SK-N-SH (cell line): ENCODE measurements at regions not wholly inside any gene's neighbourhood (a gene's known extent, or its start where the extent isn't known, plus 50 kb on each side); places are given as distances from the start of the nearest gene placed in this dataset.
A peak's percentile ranks its signal among the peaks of the same experiment; 100 is the strongest.
"Not testable (repeated sequence)": the region's sequence is repeated elsewhere in the genome, so short reads cannot be mapped to it uniquely, and the experiment has no call there.

Experiments used
- CTCF ChIA-PET: fragments of 300-600, 350-600 bp; formaldehyde crosslinking; extraction: SDS; loops from one replicate; lab custom pipeline; 2021; lab: Yijun Ruan, JAX
- POLR2A ChIA-PET: fragments of 350-600 bp; sonication (Branson Sonifier 250); formaldehyde crosslinking; extraction: SDS; loops from one replicate; lab custom pipeline; 2020; ENCODE audit warnings: antibody characterized with exemption, inconsistent platforms; lab: Yijun Ruan, JAX
- DNase-seq: peaks from one replicate; pipeline ENCODE4 v3.0.0; 2012
- H2AFZ ChIP-seq: fragments of 200-600 bp; sonication (generic); 2 replicates; pipeline ENCODE4 v1.8.1; 2016; ENCODE audit warnings: antibody characterized with exemption, mild to moderate bottlenecking, low read depth
- H3F3A ChIP-seq: fragments of 200-600 bp; sonication (generic); replicated peaks from 2 replicates; pipeline ENCODE3; 2016; ENCODE audit warnings: antibody characterized with exemption, mild to moderate bottlenecking; ENCODE audit not compliant: insufficient read depth
- H3K27ac ChIP-seq, 2 experiments: fragments of 200-500 bp in 1 of 2; fragments of 200-600 bp in 1 of 2; sonication (Bioruptor generic) in 1 of 2; sonication (generic), shearing (Covaris generic) in 1 of 2; 2 replicates each; pipeline versions ENCODE4 v1.5.1 to v1.6.1; 2014 to 2016; ENCODE audit warnings: low read depth in 2 of 2, inconsistent platforms in 1 of 2, low read length in 1 of 2, mild to moderate bottlenecking in 1 of 2, mixed read lengths in 1 of 2
- H3K27me3 ChIP-seq: fragments of 200-600 bp; sonication (generic), shearing (Covaris generic); 2 replicates; pipeline ENCODE4 v1.6.1; 2016; ENCODE audit warnings: mixed run types; ENCODE audit not compliant: insufficient read depth
- H3K36me3 ChIP-seq, 2 experiments: fragments of 200-500 bp in 1 of 2; fragments of 200-600 bp in 1 of 2; sonication (Bioruptor generic) in 1 of 2; sonication (generic) in 1 of 2; replicated peaks in 1 of 2; 2 replicates each; pipeline versions ENCODE3 to v1.5.1; 2014 to 2016; ENCODE audit warnings: low read length in 1 of 2, mild to moderate bottlenecking in 1 of 2; ENCODE audit not compliant: insufficient read depth in 2 of 2, control insufficient read depth in 1 of 2
- H3K4me1 ChIP-seq, 2 experiments: fragments of 200-500 bp in 1 of 2; fragments of 200-600 bp in 1 of 2; sonication (Bioruptor generic) in 1 of 2; sonication (generic), shearing (Covaris generic) in 1 of 2; 2 replicates each; pipeline versions ENCODE4 v1.5.1 to v1.6.1; 2014 to 2016; ENCODE audit warnings: low read depth in 1 of 2, low read length in 1 of 2, mixed run types in 1 of 2; ENCODE audit not compliant: insufficient read depth in 2 of 2, control insufficient read depth in 1 of 2
- H3K4me2 ChIP-seq: fragments of 200-600 bp; sonication (generic), shearing (Covaris generic); 2 replicates; pipeline ENCODE4 v1.6.1; 2017; ENCODE audit warnings: mixed run types
- H3K4me3 ChIP-seq, 2 experiments: fragments of 200-500 bp in 1 of 2; fragments of 200-600 bp in 1 of 2; sonication (Bioruptor generic) in 1 of 2; sonication (generic), shearing (Covaris generic) in 1 of 2; 2 replicates each; pipeline versions ENCODE4 v1.5.1 to v1.8.1; 2014 to 2016; ENCODE audit warnings: low read depth in 2 of 2, inconsistent platforms in 1 of 2, low read length in 1 of 2, mild to moderate bottlenecking in 1 of 2, mixed read lengths in 1 of 2, moderate library complexity in 1 of 2
- H3K79me2 ChIP-seq: fragments of 200-600 bp; sonication (generic); 2 replicates; pipeline ENCODE4 v1.8.1; 2017; ENCODE audit warnings: mild to moderate bottlenecking; ENCODE audit not compliant: insufficient read depth
- H3K9ac ChIP-seq: fragments of 200-600 bp; sonication (generic); 2 replicates; pipeline ENCODE4 v1.6.1; 2017; ENCODE audit warnings: mixed run types
- H3K9me2 ChIP-seq: fragments of 200-600 bp; sonication (generic); 2 replicates; pipeline ENCODE4 v1.6.1; 2017; ENCODE audit warnings: mixed run types
- H3K9me3 ChIP-seq: fragments of 200-600 bp; sonication (generic); 2 replicates; pipeline ENCODE4 v1.6.1; 2017; ENCODE audit warnings: mixed run types, mild to moderate bottlenecking, moderate library complexity
- H4K20me1 ChIP-seq: fragments of 200-600 bp; sonication (generic); 2 replicates; pipeline ENCODE4 v1.6.1; 2017; ENCODE audit warnings: mild to moderate bottlenecking, mixed run types; ENCODE audit not compliant: insufficient read depth
- EP300 ChIP-seq, 2 experiments: IDR thresholded peaks; 2 replicates each; pipeline versions ENCODE4 v1.4.0 to v1.6.1; 2012; ENCODE audit warnings: borderline replicate concordance in 1 of 2, low read depth in 1 of 2, low read length in 1 of 2
- EZH2phosphoT487 ChIP-seq: fragments of 200-600 bp; sonication (generic); IDR thresholded peaks from 2 replicates; pipeline ENCODE4 v1.6.1; 2017; ENCODE audit warnings: low read depth, mixed run types, mild to moderate bottlenecking, antibody characterized with exemption, moderate library complexity, borderline replicate concordance
- FOXJ3 ChIP-seq: sonication (generic); formaldehyde crosslinking; IDR thresholded peaks from 2 replicates; pipeline ENCODE4 v1.5.1; 2020; ENCODE audit warnings: mild to moderate bottlenecking, missing genetic modification reagents
- FOXM1 ChIP-seq: IDR thresholded peaks from 2 replicates; pipeline ENCODE4 v1.4.0; 2012; ENCODE audit warnings: low read depth, mild to moderate bottlenecking
- JUND ChIP-seq: IDR thresholded peaks from 2 replicates; pipeline ENCODE4 v1.4.0; 2012
- MEF2A ChIP-seq: IDR thresholded peaks from 2 replicates; pipeline ENCODE4 v1.4.0; 2012; ENCODE audit warnings: low read depth, borderline replicate concordance
- MXI1 ChIP-seq: IDR thresholded peaks from 2 replicates; pipeline ENCODE4 v1.6.1; 2012; ENCODE audit warnings: mild to moderate bottlenecking, low read depth, low read length, improper control_type of control experiment
- REST ChIP-seq: IDR thresholded peaks from 2 replicates; pipeline ENCODE4 v1.6.1; 2012; ENCODE audit warnings: mild to moderate bottlenecking, low read depth, low read length, moderate library complexity
- RFX5 ChIP-seq: IDR thresholded peaks from 2 replicates; pipeline ENCODE4 v1.6.1; 2012; ENCODE audit warnings: mild to moderate bottlenecking, improper control_type of control experiment, low read length
- RXRA ChIP-seq: IDR thresholded peaks from 2 replicates; pipeline ENCODE4 v1.4.0; 2012; ENCODE audit warnings: low read depth, mild to moderate bottlenecking, borderline replicate concordance
- YY1 ChIP-seq: IDR thresholded peaks from 2 replicates; pipeline ENCODE4 v1.4.0; 2012; ENCODE audit warnings: low read depth, mild to moderate bottlenecking
- ZBTB33 ChIP-seq: IDR thresholded peaks from 2 replicates; pipeline ENCODE4 v1.4.0; 2012; ENCODE audit warnings: low read depth, borderline replicate concordance
- WGBS: methylation state at CpG from one replicate; pipeline ENCODE4 v1.1.6; 2017; ENCODE audit warnings: low lambda C conversion rate; 5-methylcytosine and 5-hydroxymethylcytosine counted together
- TF ChIP-seq, protein P1 (sequence below): fragments of 200-600 bp; sonication (generic); IDR thresholded peaks from 2 replicates; pipeline ENCODE4 v1.6.1; 2017; ENCODE audit warnings: antibody characterized with exemption, mild to moderate bottlenecking, moderate library complexity
- TF ChIP-seq, protein P2 (sequence below): IDR thresholded peaks from 2 replicates; pipeline ENCODE4 v1.4.0; 2012; ENCODE audit warnings: low read depth, borderline replicate concordance

DNA sequence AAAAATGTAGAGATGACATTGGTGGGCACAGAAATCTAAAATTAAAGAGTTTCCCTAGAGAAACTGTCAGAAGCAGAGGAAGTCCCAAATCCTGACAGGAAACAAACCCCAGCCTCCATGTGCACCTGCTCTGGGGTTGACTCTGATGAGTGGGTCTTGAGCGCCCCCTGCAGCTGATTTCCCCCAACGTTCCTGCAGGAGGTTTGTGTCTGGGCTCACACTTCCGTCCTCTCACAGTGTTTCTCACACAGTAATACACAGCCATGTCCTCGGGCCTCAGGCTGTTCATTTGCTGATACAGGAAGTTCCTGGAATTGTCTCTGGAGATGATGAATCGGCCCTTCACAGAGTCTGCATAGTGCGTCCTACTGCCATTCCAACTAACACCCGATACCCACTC, 670.1 kb downstream of the TMEM121 start:
- H3K9me2 ChIP-seq, H3K36me3 ChIP-seq, H3K9ac ChIP-seq, DNase-seq, H3K79me2 ChIP-seq, H3K4me3 ChIP-seq, CTCF ChIA-PET, POLR2A ChIA-PET, H3K4me1 ChIP-seq, H4K20me1 ChIP-seq, H3K4me2 ChIP-seq, H3K27ac ChIP-seq, H2AFZ ChIP-seq, H3K9me3 ChIP-seq, H3F3A ChIP-seq: not testable (repeated sequence)
- WGBS, result 2% methylated on average over 6 of the region's 7 CpGs
- TF ChIP-seq, protein P1, sequence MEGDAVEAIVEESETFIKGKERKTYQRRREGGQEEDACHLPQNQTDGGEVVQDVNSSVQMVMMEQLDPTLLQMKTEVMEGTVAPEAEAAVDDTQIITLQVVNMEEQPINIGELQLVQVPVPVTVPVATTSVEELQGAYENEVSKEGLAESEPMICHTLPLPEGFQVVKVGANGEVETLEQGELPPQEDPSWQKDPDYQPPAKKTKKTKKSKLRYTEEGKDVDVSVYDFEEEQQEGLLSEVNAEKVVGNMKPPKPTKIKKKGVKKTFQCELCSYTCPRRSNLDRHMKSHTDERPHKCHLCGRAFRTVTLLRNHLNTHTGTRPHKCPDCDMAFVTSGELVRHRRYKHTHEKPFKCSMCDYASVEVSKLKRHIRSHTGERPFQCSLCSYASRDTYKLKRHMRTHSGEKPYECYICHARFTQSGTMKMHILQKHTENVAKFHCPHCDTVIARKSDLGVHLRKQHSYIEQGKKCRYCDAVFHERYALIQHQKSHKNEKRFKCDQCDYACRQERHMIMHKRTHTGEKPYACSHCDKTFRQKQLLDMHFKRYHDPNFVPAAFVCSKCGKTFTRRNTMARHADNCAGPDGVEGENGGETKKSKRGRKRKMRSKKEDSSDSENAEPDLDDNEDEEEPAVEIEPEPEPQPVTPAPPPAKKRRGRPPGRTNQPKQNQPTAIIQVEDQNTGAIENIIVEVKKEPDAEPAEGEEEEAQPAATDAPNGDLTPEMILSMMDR, result peak; percentile 29; the same call in 1 of the 2 replicates
- H3K27me3 ChIP-seq, result peaks cover 38% of the 10 kb centered on the region; the same call in 1 of the 2 replicates

GRCh38 chr14:106197264-106197663, 670.9 kb downstream of the TMEM121 start:
- H2AFZ ChIP-seq, H3K9ac ChIP-seq, H3K4me3 ChIP-seq, POLR2A ChIA-PET, DNase-seq, H4K20me1 ChIP-seq, H3K36me3 ChIP-seq, H3K79me2 ChIP-seq, H3K9me3 ChIP-seq, H3K27ac ChIP-seq, H3K4me2 ChIP-seq, H3K9me2 ChIP-seq, H3K4me1 ChIP-seq, H3F3A ChIP-seq: not testable (repeated sequence)
- 3% methylated on average over 4 of the region's 4 CpGs for WGBS
- H3K27me3 ChIP-seq, result peaks cover 46% of the 10 kb centered on the region; the same call in 1 of the 2 replicates
- CTCF ChIA-PET, result interaction anchor here (1.2 kb wide), 1 partner anchor 12 kb away, joined by 3 read pairs; no protein-coding TSS in a partner anchor

GRCh38 chr14:106199097-106199496, 672.7 kb downstream of the TMEM121 start:
- Histone ChIP-seq H3K4me3 (no peak overlapping the region), H3K27ac (no peak overlapping the region), H3K36me3 (no peaks in the 10 kb centered on the region), H3K79me2 (no peaks in the 10 kb centered on the region), H3K4me2 (no peak overlapping the region), H3K9me2 (no peaks in the 10 kb centered on the region), H3K4me1 (no peaks in the 10 kb centered on the region), H3K9ac (no peak overlapping the region), H3F3A (no peaks in the 10 kb centered on the region), H2AFZ (no peak overlapping the region), H4K20me1 (no peaks in the 10 kb centered on the region), H3K27me3 (peaks cover 64% of the 10 kb centered on the region), H3K9me3 (no peaks in the 10 kb centered on the region)
- POLR2A ChIA-PET, result no interaction called here
- CTCF ChIA-PET, result interaction anchor here (1.4 kb wide), 1 partner anchor 11 kb away, joined by 3 read pairs; no protein-coding TSS in a partner anchor
- DNase-seq, result no peak
- WGBS, result 2% methylated on average over 12 of the region's 12 CpGs
- no peak for TF ChIP-seq MEF2A
- no peak for TF ChIP-seq MXI1
- no peak for TF ChIP-seq YY1
- TF ChIP-seq RXRA, result no peak
- no peak for TF ChIP-seq RFX5
- TF ChIP-seq EZH2phosphoT487, result no peak
- TF ChIP-seq ZBTB33, result no peak
- TF ChIP-seq EP300 (IDR thresholded peaks at IDR 0.05; ENCODE audit: borderline replicate concordance in 1 of 2, low read depth in 1 of 2, low read length in 1 of 2), result no peak
- TF ChIP-seq FOXM1, result no peak
- no peak for TF ChIP-seq JUND
- TF ChIP-seq, protein P2, sequence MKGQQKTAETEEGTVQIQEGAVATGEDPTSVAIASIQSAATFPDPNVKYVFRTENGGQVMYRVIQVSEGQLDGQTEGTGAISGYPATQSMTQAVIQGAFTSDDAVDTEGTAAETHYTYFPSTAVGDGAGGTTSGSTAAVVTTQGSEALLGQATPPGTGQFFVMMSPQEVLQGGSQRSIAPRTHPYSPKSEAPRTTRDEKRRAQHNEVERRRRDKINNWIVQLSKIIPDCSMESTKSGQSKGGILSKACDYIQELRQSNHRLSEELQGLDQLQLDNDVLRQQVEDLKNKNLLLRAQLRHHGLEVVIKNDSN, result no peak
- TF ChIP-seq FOXJ3 (CRISPR knock-in tag), result no peak
- no peak for TF ChIP-seq REST
